OCI-LY1 (cell line): ENCODE measurements at regions not wholly inside any gene's neighbourhood (a gene's known extent, or its start where the extent isn't known, plus 50 kb on each side); places are given as distances from the start of the nearest gene placed in this dataset.

ENCODE experiments used
- CTCF ChIP-seq: fragments of 200-600 bp; sonication (generic), shearing (Covaris generic); IDR thresholded peaks from 2 replicates; pipeline ENCODE4 v1.5.1; 2017; ENCODE audit warnings: mild to moderate bottlenecking, antibody characterized with exemption, low read length, moderate library complexity, mixed read lengths
- EZH2 ChIP-seq: fragments of 200-600 bp; sonication (generic), shearing (Covaris generic); IDR thresholded peaks from 2 replicates; pipeline ENCODE4 v1.8.0; 2017; ENCODE audit warnings: borderline replicate concordance, mixed run types, mild to moderate bottlenecking, antibody characterized with exemption, low read length, moderate library complexity, mixed read lengths

- no peak for TF ChIP-seq CTCF
- no peak for TF ChIP-seq EZH2
Measured at GRCh38 chr12:23238190-23238589, 613.2 kb downstream of the ETNK1 start.
